ENCODE measurements at regions not wholly inside any gene's neighbourhood (a gene's known extent, or its start where the extent isn't known, plus 50 kb on each side); places are given as distances from the start of the nearest gene placed in this dataset.

DNA sequence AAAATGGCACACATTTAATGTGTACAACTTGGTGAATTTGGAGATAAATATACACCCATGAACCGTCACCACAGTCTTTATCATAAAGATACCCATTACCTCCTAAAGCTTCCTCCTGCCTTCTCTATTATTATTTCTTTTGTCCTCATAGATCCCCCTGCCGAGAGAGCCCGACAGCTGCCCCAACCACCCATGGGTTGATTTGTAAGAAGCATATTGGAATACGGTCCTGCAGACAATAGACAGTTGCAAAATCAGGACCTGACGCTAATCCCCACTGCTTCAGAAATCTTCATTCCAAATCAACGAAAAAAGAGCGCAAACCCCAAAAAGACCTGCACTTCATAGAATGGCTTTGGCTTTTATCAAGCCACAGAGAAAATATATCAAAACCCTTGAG lies 697.5 kb downstream of the SEMA5A start:
- no peak for FAIRE-seq
- Histone ChIP-seq H3K79me2 (ENCODE audit: control insufficient read depth, insufficient read depth, low read length) (no peaks in the 10 kb centered on the region), H3K9me1 (ENCODE audit: control insufficient read depth, extremely low read depth, insufficient read depth, low read length) (no peaks in the 10 kb centered on the region), H3K27me3 (ENCODE audit: control insufficient read depth, extremely low read depth, insufficient read depth, low read length) (no peaks in the 10 kb centered on the region), H3K36me3 (ENCODE audit: control insufficient read depth in 2 of 2, extremely low read depth in 1 of 2, insufficient read depth in 2 of 2, low read length in 2 of 2) (no peaks in the 10 kb centered on the region), H3K4me1 (ENCODE audit: control insufficient read depth, extremely low read depth, insufficient read depth, low read length) (no peaks in the 10 kb centered on the region), H3K27ac (ENCODE audit: control insufficient read depth, insufficient read depth, low read length) (no peak overlapping the region), H3K4me3 (ENCODE audit: control insufficient read depth in 2 of 3, extremely low read depth in 1 of 3, insufficient read depth in 2 of 3, low read depth in 1 of 3, low read length in 3 of 3) (no peak overlapping the region), H2AFZ (ENCODE audit: control insufficient read depth, low read length) (no peak overlapping the region), H3K9me3 (ENCODE audit: control insufficient read depth, low read depth, low read length) (no peaks in the 10 kb centered on the region), H4K20me1 (ENCODE audit: control insufficient read depth, extremely low read depth, insufficient read depth, low read length) (no peaks in the 10 kb centered on the region), H3K9ac (ENCODE audit: control insufficient read depth, extremely low read depth, insufficient read depth, low read length) (no peak overlapping the region), H3K4me2 (ENCODE audit: control insufficient read depth, extremely low read depth, insufficient read depth, low read depth, low read length) (no peak overlapping the region)
- TF ChIP-seq EZH2 (IDR thresholded peaks at IDR 0.05; ENCODE audit: low read length) = no peak
- no peak for DNase-seq (ENCODE audit: low read depth, low spot score)
- dilution Hi-C loops (cut with MboI; ENCODE audit: extremely low pct_ligation_motif_present, low sequenced_read_pairs) = no loop called here

DNA sequence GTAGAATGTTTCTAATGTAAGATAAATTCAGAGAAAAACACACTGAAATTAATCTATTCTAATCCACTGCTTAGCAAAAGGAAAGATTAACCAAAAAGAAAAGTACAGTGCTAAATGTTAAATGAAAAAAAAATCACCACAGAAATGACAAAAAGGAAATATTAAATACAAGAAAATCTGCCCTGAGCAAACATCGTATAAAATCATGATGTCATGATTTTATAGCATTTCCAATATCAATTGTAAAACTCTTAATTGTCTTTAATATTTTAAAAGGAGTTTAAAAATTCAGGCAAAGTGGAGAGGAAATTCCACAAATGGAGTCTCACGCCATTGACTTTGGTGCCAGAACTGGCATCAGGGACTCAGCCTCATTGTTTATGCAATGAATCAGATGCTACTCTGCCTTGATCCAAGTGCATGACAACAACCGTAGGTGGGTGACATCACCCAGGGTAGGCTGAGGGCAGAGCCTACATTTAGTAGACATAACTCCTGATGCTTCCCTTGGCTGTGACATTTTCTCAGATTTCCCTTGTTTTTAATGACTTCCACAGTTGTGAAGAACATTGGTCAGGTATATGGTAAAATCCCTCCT lies 696.8 kb downstream of the SEMA5A start:
- FAIRE-seq = no peak
- H3K4me1 ChIP-seq (ENCODE audit: control insufficient read depth, extremely low read depth, insufficient read depth, low read length) = no peaks in the 10 kb centered on the region
- H3K27me3 ChIP-seq (ENCODE audit: control insufficient read depth, extremely low read depth, insufficient read depth, low read length) = no peaks in the 10 kb centered on the region
- H3K27ac ChIP-seq (ENCODE audit: control insufficient read depth, insufficient read depth, low read length) = no peak overlapping the region
- no peak overlapping the region for H3K4me2 ChIP-seq (ENCODE audit: control insufficient read depth, extremely low read depth, insufficient read depth, low read depth, low read length)
- H3K4me3 ChIP-seq (ENCODE audit: control insufficient read depth in 2 of 3, extremely low read depth in 1 of 3, insufficient read depth in 2 of 3, low read depth in 1 of 3, low read length in 3 of 3) = no peak overlapping the region
- H4K20me1 ChIP-seq (ENCODE audit: control insufficient read depth, extremely low read depth, insufficient read depth, low read length) = no peaks in the 10 kb centered on the region
- H3K9me3 ChIP-seq (ENCODE audit: control insufficient read depth, low read depth, low read length) = no peaks in the 10 kb centered on the region
- no peak overlapping the region for H3K9ac ChIP-seq (ENCODE audit: control insufficient read depth, extremely low read depth, insufficient read depth, low read length)
- DNase-seq (ENCODE audit: low read depth, low spot score) = no peak
- no peaks in the 10 kb centered on the region for H3K79me2 ChIP-seq (ENCODE audit: control insufficient read depth, insufficient read depth, low read length)
- dilution Hi-C loops (cut with MboI; ENCODE audit: extremely low pct_ligation_motif_present, low sequenced_read_pairs) = no loop called here
- H3K9me1 ChIP-seq (ENCODE audit: control insufficient read depth, extremely low read depth, insufficient read depth, low read length) = no peaks in the 10 kb centered on the region
- TF ChIP-seq, protein P1, sequence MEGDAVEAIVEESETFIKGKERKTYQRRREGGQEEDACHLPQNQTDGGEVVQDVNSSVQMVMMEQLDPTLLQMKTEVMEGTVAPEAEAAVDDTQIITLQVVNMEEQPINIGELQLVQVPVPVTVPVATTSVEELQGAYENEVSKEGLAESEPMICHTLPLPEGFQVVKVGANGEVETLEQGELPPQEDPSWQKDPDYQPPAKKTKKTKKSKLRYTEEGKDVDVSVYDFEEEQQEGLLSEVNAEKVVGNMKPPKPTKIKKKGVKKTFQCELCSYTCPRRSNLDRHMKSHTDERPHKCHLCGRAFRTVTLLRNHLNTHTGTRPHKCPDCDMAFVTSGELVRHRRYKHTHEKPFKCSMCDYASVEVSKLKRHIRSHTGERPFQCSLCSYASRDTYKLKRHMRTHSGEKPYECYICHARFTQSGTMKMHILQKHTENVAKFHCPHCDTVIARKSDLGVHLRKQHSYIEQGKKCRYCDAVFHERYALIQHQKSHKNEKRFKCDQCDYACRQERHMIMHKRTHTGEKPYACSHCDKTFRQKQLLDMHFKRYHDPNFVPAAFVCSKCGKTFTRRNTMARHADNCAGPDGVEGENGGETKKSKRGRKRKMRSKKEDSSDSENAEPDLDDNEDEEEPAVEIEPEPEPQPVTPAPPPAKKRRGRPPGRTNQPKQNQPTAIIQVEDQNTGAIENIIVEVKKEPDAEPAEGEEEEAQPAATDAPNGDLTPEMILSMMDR (optimal IDR thresholded peaks at IDR 0.05 in 1 of 3, IDR thresholded peaks at IDR 0.05 in 1 of 3, conservative IDR thresholded peaks at IDR 0.05 in 1 of 3; ENCODE audit: extremely low read depth in 1 of 3, insufficient read depth in 2 of 3, low read length in 3 of 3) = no peak
- no peak for TF ChIP-seq EZH2 (IDR thresholded peaks at IDR 0.05; ENCODE audit: low read length)
- H2AFZ ChIP-seq (ENCODE audit: control insufficient read depth, low read length) = no peak overlapping the region
- H3K36me3 ChIP-seq (ENCODE audit: control insufficient read depth in 2 of 2, extremely low read depth in 1 of 2, insufficient read depth in 2 of 2, low read length in 2 of 2) = no peaks in the 10 kb centered on the region

DNA sequence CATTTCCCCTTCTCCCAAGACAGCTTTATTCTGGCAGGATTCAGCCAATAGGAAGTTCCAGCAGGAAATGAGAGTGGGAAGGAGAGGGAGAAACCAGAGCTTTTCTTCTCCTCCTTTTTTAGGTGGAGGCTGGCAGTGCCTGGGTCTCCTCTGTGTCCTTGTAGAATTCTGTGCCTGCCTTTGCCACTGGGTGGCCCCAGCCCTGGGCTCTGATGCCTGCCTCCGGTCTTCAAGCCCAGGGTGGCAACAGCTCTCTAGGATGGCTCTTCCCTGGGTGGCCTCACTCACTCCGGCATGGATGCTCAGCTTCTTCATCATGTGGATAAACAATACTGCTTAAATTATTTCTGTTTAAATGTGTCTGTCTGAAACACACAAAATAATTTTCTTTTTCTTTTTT lies 694.8 kb downstream of the SEMA5A start:
- Histone ChIP-seq H3K79me2 (ENCODE audit: control insufficient read depth, insufficient read depth, low read length) (no peaks in the 10 kb centered on the region), H3K4me1 (ENCODE audit: control insufficient read depth, extremely low read depth, insufficient read depth, low read length) (no peaks in the 10 kb centered on the region), H3K27ac (ENCODE audit: control insufficient read depth, insufficient read depth, low read length) (no peak overlapping the region), H4K20me1 (ENCODE audit: control insufficient read depth, extremely low read depth, insufficient read depth, low read length) (no peaks in the 10 kb centered on the region), H3K9ac (ENCODE audit: control insufficient read depth, extremely low read depth, insufficient read depth, low read length) (no peak overlapping the region), H3K4me3 (ENCODE audit: control insufficient read depth in 2 of 3, extremely low read depth in 1 of 3, insufficient read depth in 2 of 3, low read depth in 1 of 3, low read length in 3 of 3) (no peak overlapping the region), H3K9me3 (ENCODE audit: control insufficient read depth, low read depth, low read length) (no peaks in the 10 kb centered on the region), H2AFZ (ENCODE audit: control insufficient read depth, low read length) (no peak overlapping the region), H3K27me3 (ENCODE audit: control insufficient read depth, extremely low read depth, insufficient read depth, low read length) (no peaks in the 10 kb centered on the region), H3K9me1 (ENCODE audit: control insufficient read depth, extremely low read depth, insufficient read depth, low read length) (no peaks in the 10 kb centered on the region), H3K4me2 (ENCODE audit: control insufficient read depth, extremely low read depth, insufficient read depth, low read depth, low read length) (no peak overlapping the region), H3K36me3 (ENCODE audit: control insufficient read depth in 2 of 2, extremely low read depth in 1 of 2, insufficient read depth in 2 of 2, low read length in 2 of 2) (no peaks in the 10 kb centered on the region)
- no peak for TF ChIP-seq EZH2 (IDR thresholded peaks at IDR 0.05; ENCODE audit: low read length)
- TF ChIP-seq, protein P1 (optimal IDR thresholded peaks at IDR 0.05 in 1 of 3, IDR thresholded peaks at IDR 0.05 in 1 of 3, conservative IDR thresholded peaks at IDR 0.05 in 1 of 3; ENCODE audit: extremely low read depth in 1 of 3, insufficient read depth in 2 of 3, low read length in 3 of 3) = no peak
- no peak for FAIRE-seq
- no peak for DNase-seq (ENCODE audit: low read depth, low spot score)
- dilution Hi-C loops (cut with MboI; ENCODE audit: extremely low pct_ligation_motif_present, low sequenced_read_pairs) = no loop called here

Measured in keratinocyte (primary cell).